Muscle layer of colon (tissue), 2 donors: ENCODE measurements at regions not wholly inside any gene's neighbourhood (a gene's known extent, or its start where the extent isn't known, plus 50 kb on each side); places are given as distances from the start of the nearest gene placed in this dataset.
"Not testable (repeated sequence)": the region's sequence is repeated elsewhere in the genome, so short reads cannot be mapped to it uniquely, and the experiment has no call there.

Experiments used
- H3K27ac ChIP-seq: one replicate; pipeline ENCODE4 v1.7.0; 2013; ENCODE audit warnings: low read depth, mild to moderate bottlenecking, low read length, moderate library complexity
- H3K27me3 ChIP-seq, 2 donors: one replicate each; pipeline ENCODE4 v1.7.0; 2013; ENCODE audit warnings: low read length in 2 of 2, mild to moderate bottlenecking in 2 of 2; ENCODE audit not compliant: insufficient read depth in 2 of 2, control insufficient read depth in 1 of 2
- H3K36me3 ChIP-seq: one replicate; pipeline ENCODE4 v1.7.0; 2013; ENCODE audit warnings: mild to moderate bottlenecking, low read length; ENCODE audit not compliant: insufficient read depth
- H3K4me1 ChIP-seq: one replicate; pipeline ENCODE4 v1.7.0; 2013; ENCODE audit warnings: mild to moderate bottlenecking, low read length; ENCODE audit not compliant: insufficient read depth
- H3K4me3 ChIP-seq, 2 donors: one replicate each; pipeline ENCODE4 v1.7.0; 2013; ENCODE audit warnings: low read length in 2 of 2, low read depth in 1 of 2, mild to moderate bottlenecking in 1 of 2, moderate library complexity in 1 of 2
- H3K9ac ChIP-seq: one replicate; pipeline ENCODE4 v1.7.0; 2013; ENCODE audit warnings: low read length
- H3K9me3 ChIP-seq: one replicate; pipeline ENCODE4 v1.7.0; 2013; ENCODE audit warnings: mild to moderate bottlenecking, low read length
- donor health status: abdominal sarcoma.
- donor health status: Adenocarcinoma of cecum.

DNA sequence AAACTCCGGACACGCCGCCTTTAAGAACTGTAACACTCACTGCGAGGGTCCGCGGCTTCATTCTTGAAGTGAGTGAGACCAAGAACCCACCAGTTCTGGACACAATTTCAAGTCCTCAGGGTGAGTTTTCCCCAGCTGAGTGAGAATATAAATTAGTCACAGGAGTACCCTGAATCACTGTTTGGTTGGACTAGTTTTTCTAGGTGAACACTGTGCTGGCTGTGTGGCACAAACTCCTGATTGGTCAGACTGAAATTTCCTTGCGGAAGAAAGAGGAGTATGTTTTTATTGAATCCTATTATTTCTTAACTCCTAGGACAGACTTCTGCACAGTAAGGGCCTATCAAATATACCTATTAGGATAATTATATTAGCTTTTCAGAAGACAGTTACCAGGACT lies 288.1 kb upstream of the UBE2E3 start:
- no peak overlapping the region for H3K9ac ChIP-seq
- H3K4me3 ChIP-seq, result no peak overlapping the region
- H3K27me3 ChIP-seq, result no peaks in the 10 kb centered on the region
- H3K27ac ChIP-seq, result no peak overlapping the region
- H3K36me3 ChIP-seq, result no peaks in the 10 kb centered on the region
- H3K9me3 ChIP-seq, result no peaks in the 10 kb centered on the region
- H3K4me1 ChIP-seq, result peaks cover 10% of the 10 kb centered on the region

DNA sequence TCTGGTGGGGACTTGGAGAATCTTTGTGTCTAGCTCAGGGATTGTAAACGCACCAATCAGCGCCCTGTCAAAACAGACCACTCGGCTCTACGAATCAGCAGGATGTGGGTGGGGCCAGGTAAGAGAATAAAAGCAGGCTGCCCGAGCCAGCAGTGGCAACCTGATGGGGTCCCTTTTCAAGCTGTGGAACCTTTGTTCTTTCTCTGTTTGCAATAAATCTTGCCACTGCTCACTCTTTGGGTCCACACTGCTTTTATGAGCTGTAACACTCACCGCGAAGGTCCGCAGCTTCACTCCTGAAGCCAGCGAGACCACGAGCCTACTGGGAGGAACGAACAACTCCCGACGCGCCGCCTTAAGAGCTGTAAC lies 288.6 kb upstream of the UBE2E3 start:
- not testable (repeated sequence) for H3K9ac ChIP-seq, H3K9me3 ChIP-seq, H3K4me1 ChIP-seq, H3K36me3 ChIP-seq, H3K27ac ChIP-seq, H3K27me3 ChIP-seq, H3K4me3 ChIP-seq

DNA sequence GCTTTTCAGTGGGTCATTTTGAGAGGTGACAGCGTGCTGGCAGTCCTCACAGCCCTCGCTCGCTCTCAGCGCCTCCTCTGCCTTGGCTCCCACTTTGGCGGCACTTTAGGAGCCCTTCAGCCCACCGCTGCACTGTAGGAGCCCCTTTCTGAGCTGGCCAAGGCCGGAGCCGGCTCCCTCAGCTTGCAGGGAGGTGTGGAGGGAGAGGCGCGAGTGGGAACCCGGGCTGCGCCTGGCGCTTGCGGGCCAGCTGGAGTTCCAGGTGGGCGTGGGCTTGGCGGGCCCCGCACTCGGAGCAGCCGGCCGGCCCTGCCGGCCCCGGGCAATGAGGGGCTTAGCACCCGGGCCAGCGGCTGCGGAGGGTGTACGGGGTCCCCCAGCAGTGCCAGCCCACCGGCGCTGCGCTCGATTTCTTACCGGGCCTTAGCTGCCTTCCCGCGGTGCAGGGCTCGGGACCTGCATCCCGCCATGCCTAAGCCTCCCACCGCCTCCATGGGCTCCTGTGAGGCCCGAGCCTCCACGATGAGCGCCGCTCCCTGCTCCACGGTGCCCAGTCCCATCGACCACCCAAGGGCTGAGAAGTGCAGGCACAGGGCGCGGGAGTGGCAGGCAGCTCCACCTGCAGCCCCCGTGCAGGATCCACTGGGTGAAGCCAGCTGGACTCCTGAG lies 289.1 kb upstream of the UBE2E3 start:
- not testable (repeated sequence) for H3K4me3 ChIP-seq, H3K9ac ChIP-seq

DNA sequence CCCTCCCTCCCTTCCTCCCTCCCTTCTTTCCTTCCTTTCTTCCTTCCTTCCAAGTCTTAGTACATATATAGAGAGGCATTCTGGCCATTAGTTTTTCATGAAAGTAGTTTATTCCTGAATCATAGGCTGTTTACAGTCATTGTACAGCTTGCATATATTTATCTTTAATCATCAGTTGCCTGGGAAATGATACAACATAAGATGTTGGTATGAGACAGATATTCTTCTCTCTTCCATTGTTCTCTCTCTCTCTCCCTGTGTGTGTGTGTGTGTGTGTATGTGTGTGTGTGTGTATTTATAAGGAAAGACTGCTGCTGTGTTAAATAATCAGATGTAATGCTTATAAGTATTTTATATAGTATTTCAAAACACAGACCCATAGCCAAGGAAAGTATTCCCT lies 289.8 kb upstream of the UBE2E3 start:
- H3K4me3 ChIP-seq, result no peak overlapping the region
- H3K27me3 ChIP-seq, result no peaks in the 10 kb centered on the region
- H3K36me3 ChIP-seq, result no peaks in the 10 kb centered on the region
- H3K9me3 ChIP-seq, result no peaks in the 10 kb centered on the region
- no peak overlapping the region for H3K9ac ChIP-seq
- peaks cover 10% of the 10 kb centered on the region for H3K4me1 ChIP-seq
- no peak overlapping the region for H3K27ac ChIP-seq

More for the DNA sequence above, 289.1 kb upstream of the UBE2E3 start:
- not testable (repeated sequence) for H3K9me3 ChIP-seq, H3K4me1 ChIP-seq, H3K36me3 ChIP-seq, H3K27ac ChIP-seq, H3K27me3 ChIP-seq

DNA sequence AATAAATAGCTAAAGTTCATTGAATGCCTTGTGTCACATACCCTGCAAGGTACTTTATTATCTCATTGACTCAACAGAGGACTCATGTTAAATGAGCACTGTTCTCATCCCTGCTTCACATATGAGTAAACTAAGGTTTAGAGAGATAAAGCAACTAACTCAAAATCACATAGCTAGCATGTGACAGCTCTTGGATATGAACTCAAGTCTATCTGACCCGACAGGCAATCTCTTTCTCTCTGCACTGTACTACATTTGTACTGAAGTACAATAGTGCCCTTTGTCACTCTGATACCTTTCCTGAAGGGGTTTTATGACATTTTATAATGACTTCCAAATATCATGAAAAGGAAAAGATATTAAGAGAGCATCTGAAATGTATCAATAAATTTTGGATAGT lies 297.5 kb upstream of the UBE2E3 start:
- H3K4me3 ChIP-seq, result no peak overlapping the region
- H3K9ac ChIP-seq, result no peak overlapping the region
- no peak overlapping the region for H3K27ac ChIP-seq
- no peaks in the 10 kb centered on the region for H3K27me3 ChIP-seq
- H3K36me3 ChIP-seq, result no peaks in the 10 kb centered on the region
- H3K4me1 ChIP-seq, result peaks cover 4% of the 10 kb centered on the region
- H3K9me3 ChIP-seq, result no peaks in the 10 kb centered on the region

DNA sequence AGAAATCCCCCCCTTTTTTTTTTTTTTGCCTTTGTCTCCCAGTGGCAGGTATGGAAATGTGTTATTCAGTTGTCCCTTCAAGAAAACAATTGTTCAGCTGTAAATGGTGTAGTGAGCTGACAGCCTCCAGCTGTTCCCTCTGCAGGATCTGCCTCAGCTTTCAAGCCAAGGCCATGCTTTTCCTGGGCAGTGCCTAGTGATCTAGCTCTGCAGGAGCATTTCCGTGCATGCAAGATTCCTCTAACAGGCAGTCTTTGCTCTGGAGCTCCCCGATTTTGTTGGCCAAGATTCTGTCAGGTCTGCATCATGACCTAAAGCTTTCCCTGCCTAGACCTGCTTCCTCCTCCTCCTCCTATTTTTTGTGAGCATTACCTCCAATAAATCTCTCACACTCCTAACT lies 300.7 kb upstream of the UBE2E3 start:
- Histone ChIP-seq H3K36me3 (no peaks in the 10 kb centered on the region), H3K27me3 (no peaks in the 10 kb centered on the region), H3K4me1 (peaks cover 4% of the 10 kb centered on the region), H3K27ac (no peak overlapping the region), H3K9ac (no peak overlapping the region), H3K9me3 (no peaks in the 10 kb centered on the region), H3K4me3 (no peak overlapping the region)

DNA sequence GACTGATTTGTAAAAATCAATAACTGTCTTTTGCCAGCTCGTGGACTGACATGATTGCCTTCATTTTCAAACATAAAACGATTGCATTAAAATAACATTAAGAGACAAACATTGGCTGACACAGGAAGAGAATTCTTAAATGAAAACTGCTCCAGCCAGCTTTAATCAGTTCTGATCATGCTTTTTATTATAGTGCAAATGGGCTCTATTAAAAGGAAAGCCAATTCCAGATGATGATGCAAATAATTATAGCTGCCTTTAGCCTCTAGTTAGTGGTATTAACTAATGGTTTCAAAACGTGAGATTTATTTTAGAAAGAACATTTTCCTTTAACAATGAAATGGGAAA lies 301.8 kb upstream of the UBE2E3 start:
- Histone ChIP-seq H3K9me3 (no peaks in the 10 kb centered on the region), H3K9ac (no peak overlapping the region), H3K36me3 (no peaks in the 10 kb centered on the region), H3K4me3 (no peak overlapping the region), H3K27me3 (no peaks in the 10 kb centered on the region), H3K4me1 (peaks cover 4% of the 10 kb centered on the region), H3K27ac (no peak overlapping the region)

DNA sequence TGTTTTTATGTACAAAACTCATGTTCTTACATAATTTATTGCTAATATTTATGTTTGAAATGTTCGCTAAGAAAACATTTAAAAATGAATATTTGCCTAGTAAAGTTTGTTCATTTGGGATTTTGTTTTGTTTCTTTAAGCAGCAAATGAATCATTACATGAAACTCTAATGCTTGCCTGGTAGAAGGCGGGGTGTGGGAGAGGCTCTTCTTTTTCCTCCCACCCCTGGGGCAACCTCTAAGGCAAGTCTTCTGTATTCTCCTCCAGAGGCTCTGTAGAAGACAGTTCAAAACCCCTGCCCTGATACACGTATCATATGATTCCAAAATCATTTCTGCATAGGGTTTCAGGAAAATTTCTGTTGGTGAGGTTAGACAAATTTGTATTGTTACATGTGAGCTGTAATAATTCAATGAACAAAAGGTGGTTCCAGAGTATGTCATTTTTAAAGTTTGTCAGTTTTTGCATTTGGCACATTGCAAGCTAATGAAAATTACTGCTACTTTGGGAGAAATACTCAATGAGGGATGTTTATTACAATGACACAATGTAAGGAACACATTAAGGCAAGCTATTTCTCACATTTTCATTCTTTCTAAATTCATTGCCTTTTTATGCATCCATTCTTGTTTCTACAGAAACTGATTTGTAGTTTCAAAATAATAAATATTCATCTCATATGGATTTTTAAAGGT lies 302.3 kb upstream of the UBE2E3 start:
- Histone ChIP-seq H3K27me3 (no peaks in the 10 kb centered on the region), H3K4me1 (peaks cover 4% of the 10 kb centered on the region)

DNA sequence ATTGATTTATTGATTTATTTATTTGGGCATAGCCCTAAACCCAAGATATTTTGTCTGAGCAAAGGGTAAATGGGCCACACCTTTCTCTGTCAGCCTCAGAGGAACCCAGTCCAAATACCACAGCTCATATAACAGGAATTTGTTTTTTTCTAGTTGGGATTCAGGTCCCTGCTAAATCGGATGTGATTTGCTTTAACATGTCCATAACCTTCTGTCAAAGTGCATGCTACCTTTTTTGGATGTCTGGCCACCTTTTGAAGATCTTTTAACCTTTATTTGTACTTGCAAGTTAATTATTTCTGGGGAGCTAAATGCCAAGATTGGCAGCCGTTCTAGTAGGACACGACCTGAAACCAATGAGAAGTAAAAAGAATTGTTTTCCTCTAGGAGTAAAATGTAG lies 303.2 kb upstream of the UBE2E3 start:
- no peaks in the 10 kb centered on the region for H3K9me3 ChIP-seq
- H3K9ac ChIP-seq, result no peak overlapping the region
- H3K36me3 ChIP-seq, result no peaks in the 10 kb centered on the region
- H3K4me3 ChIP-seq, result no peak overlapping the region
- H3K27ac ChIP-seq, result no peak overlapping the region
- peaks cover 4% of the 10 kb centered on the region for H3K4me1 ChIP-seq
- no peaks in the 10 kb centered on the region for H3K27me3 ChIP-seq

More for the DNA sequence above, 302.3 kb upstream of the UBE2E3 start:
- H3K9ac ChIP-seq, result no peak overlapping the region
- H3K36me3 ChIP-seq, result no peaks in the 10 kb centered on the region
- H3K27ac ChIP-seq, result no peak overlapping the region
- no peak overlapping the region for H3K4me3 ChIP-seq
- no peaks in the 10 kb centered on the region for H3K9me3 ChIP-seq

DNA sequence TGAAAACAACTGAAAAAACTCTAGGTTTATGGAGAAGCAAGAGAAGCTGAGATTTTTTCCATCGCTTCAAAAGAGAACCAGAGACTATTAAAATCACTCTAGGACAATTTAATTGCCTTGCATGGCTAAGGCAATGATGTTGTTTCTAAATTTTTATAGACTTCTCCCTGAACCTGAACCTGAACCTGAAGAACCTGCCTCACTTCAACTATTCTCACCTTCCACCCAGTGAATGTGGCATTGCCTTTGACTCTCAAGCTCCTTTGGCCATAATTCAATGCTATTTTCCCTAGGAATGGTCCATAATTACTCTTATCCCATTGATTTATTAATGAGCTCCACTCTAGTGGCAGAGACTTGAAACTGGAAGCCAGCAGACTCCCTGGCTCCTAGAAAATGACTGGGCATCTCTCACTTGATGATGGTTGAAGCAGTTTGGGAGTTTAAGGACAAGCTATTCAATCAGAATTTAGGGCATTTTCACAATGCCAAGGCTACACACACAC lies 303.8 kb upstream of the UBE2E3 start:
- no peak overlapping the region for H3K9ac ChIP-seq
- H3K36me3 ChIP-seq, result no peaks in the 10 kb centered on the region
- H3K27me3 ChIP-seq, result no peaks in the 10 kb centered on the region
- H3K27ac ChIP-seq, result no peak overlapping the region
- H3K9me3 ChIP-seq, result no peaks in the 10 kb centered on the region
- H3K4me1 ChIP-seq, result peaks cover 4% of the 10 kb centered on the region
- no peak overlapping the region for H3K4me3 ChIP-seq

DNA sequence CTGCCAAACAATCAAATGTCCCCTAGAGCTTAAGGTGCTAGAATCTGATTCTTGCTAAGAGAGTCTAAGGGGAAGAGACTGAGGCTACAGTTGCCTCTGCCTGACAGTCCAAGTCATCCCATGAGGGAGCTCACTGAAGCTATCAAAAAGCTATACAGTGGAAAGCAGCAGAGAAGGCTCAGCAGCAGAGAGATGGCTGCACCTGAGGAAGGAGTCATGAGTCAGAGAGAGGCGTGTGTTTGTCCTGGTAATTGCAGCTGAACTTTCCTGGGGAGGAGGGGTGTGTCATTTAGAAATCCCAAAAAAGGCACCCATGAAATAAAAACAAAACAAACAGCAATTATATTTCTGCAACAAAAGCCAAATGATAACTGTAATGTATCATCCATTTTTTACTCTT lies 305.2 kb upstream of the UBE2E3 start:
- Histone ChIP-seq H3K27me3 (no peaks in the 10 kb centered on the region), H3K4me1 (peaks cover 4% of the 10 kb centered on the region), H3K9ac (no peak overlapping the region), H3K27ac (no peak overlapping the region), H3K36me3 (no peaks in the 10 kb centered on the region), H3K9me3 (no peaks in the 10 kb centered on the region), H3K4me3 (no peak overlapping the region)

DNA sequence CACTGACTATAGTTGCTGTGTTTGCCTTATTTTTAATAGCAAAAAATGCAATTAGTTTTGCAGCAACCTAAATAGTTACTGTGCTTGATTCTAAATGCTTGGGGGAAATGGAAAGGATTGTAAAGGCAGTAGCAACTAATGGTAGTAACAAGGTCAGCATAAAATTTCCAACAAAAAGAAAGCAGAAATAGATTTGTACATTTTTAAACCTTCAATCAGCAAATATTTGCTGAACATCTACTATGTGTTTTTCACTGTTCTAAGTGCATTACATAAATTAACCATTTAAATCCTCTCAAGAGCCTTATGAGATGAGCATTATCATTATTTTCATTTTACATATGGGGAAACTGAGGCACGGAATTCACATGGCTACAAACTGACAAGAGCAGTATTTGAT lies 308.0 kb upstream of the UBE2E3 start:
- no peaks in the 10 kb centered on the region for H3K27me3 ChIP-seq
- no peak overlapping the region for H3K9ac ChIP-seq
- H3K4me1 ChIP-seq, result no peaks in the 10 kb centered on the region
- no peak overlapping the region for H3K4me3 ChIP-seq
- H3K36me3 ChIP-seq, result no peaks in the 10 kb centered on the region
- H3K9me3 ChIP-seq, result no peaks in the 10 kb centered on the region
- no peak overlapping the region for H3K27ac ChIP-seq
